Transverse colon (tissue), 4 donors: ENCODE measurements at regions not wholly inside any gene's neighbourhood (a gene's known extent, or its start where the extent isn't known, plus 50 kb on each side); places are given as distances from the start of the nearest gene placed in this dataset.

ENCODE experiments used
- CTCF ChIP-seq, 5 experiments: fragments of 200-600 bp in 3 of 5; fragments of 450-650 bp in 2 of 5; sonication (generic) in 3 of 5; IDR thresholded peaks; 1 replicate in 2 of 5; 2 replicates in 3 of 5; pipeline ENCODE4 v1.5.1; 2016 to 2017; ENCODE audit warnings: antibody characterized with exemption in 5 of 5, inconsistent platforms in 3 of 5, mild to moderate bottlenecking in 2 of 5, moderate library complexity in 1 of 5
- EP300 ChIP-seq: sonication (generic); formaldehyde crosslinking; IDR thresholded peaks from one replicate; pipeline ENCODE4 v1.6.1; 2017; ENCODE audit warnings: antibody characterized with exemption, low read depth
- POLR2A ChIP-seq: fragments of 450-650 bp; IDR thresholded peaks from one replicate; pipeline ENCODE4 v1.6.1; 2016; ENCODE audit warnings: antibody characterized with exemption, mild to moderate bottlenecking, moderate library complexity
- POLR2AphosphoS5 ChIP-seq, 3 donors: sonication (generic); formaldehyde crosslinking; IDR thresholded peaks; one replicate each; pipeline ENCODE4 v1.6.1; 2016; ENCODE audit warnings: antibody characterized with exemption in 3 of 3

- TF ChIP-seq CTCF (IDR thresholded peaks at IDR 0.05) (no peak), POLR2A (no peak), POLR2AphosphoS5 (IDR thresholded peaks at IDR 0.05) (no peak), EP300 (no peak)
These were observed 71.9 kb downstream of the MAGEB17 start for GRCh38 chrX:16239211-16239610.
